ENCODE measurements at regions not wholly inside any gene's neighbourhood (a gene's known extent, or its start where the extent isn't known, plus 50 kb on each side); places are given as distances from the start of the nearest gene placed in this dataset.

DNA sequence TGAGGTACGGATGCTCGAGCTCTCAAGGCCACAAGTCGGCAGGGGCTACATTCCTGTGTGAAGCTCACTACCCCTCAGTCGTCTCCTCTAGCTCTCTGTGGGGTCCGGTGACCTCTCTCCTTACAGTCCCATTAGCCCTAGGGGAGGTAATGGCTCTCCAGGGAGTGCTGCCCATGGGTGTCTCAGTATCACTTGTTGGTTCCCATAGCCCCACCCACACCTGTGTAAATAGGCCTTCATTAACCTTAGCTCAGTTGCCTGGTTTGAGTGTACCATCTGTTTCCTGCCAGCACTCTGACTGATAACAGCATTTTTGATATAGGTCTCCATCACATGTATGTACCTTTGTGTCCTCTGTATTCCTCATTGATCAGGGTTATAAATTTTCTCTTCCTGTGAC lies 133.2 kb upstream of the KCNJ15 start:
- no peak for DNase-seq
- Histone ChIP-seq H3K36me3 (no peaks in the 10 kb centered on the region), H3K9me3 (no peaks in the 10 kb centered on the region), H3K4me1 (no peaks in the 10 kb centered on the region), H3K27ac (no peak overlapping the region), H3K4me3 (no peak overlapping the region), H3K27me3 (no peaks in the 10 kb centered on the region)
- TF ChIP-seq EP300 (IDR thresholded peaks at IDR 0.05): no peak
- TF ChIP-seq POLR2AphosphoS5 (IDR thresholded peaks at IDR 0.05): no peak
- no peak for TF ChIP-seq POLR2A (IDR thresholded peaks at IDR 0.05)
- TF ChIP-seq, protein P1, sequence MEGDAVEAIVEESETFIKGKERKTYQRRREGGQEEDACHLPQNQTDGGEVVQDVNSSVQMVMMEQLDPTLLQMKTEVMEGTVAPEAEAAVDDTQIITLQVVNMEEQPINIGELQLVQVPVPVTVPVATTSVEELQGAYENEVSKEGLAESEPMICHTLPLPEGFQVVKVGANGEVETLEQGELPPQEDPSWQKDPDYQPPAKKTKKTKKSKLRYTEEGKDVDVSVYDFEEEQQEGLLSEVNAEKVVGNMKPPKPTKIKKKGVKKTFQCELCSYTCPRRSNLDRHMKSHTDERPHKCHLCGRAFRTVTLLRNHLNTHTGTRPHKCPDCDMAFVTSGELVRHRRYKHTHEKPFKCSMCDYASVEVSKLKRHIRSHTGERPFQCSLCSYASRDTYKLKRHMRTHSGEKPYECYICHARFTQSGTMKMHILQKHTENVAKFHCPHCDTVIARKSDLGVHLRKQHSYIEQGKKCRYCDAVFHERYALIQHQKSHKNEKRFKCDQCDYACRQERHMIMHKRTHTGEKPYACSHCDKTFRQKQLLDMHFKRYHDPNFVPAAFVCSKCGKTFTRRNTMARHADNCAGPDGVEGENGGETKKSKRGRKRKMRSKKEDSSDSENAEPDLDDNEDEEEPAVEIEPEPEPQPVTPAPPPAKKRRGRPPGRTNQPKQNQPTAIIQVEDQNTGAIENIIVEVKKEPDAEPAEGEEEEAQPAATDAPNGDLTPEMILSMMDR (IDR thresholded peaks at IDR 0.05): no peak
- no peak for ATAC-seq (ENCODE audit: low FRiP score in 2 of 2)
- WGBS, 2 donors: 78 to 95% methylated on average over 5 of the region's 5 CpGs

DNA sequence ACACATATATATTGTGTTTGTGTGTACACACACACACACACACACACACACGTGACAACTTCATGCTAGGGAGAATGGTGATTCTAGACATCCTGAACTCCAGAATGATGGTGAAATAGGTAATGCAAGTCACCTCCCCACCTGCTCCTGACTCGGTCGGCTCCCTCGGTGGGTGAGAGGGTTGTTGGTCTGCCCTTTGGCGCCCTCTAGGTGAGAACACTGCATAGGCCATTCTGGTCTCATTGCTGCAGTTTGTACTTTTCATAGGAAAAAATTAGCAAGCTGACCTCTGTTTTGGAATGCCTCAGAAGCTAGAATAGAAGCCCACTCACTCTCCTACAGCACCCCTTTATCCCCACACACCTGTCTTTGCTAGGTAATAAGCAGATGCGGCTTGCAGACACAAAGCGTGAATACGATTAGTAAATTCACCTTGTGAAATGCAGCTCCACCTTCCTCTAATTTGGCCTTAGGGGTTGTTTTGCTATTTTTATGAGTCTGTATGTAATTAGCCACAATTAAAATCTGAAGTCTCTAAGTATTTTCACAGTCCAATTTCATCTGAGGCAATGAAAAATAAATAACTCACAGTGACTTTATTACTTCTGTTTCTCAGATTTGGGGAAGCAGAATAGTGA lies 130.0 kb upstream of the KCNJ15 start:
- no peak for TF ChIP-seq POLR2AphosphoS5 (IDR thresholded peaks at IDR 0.05)
- TF ChIP-seq, protein P1 (IDR thresholded peaks at IDR 0.05): peak in 5 of 6 experiments; percentile 44 to 68 (median 54)
- Histone ChIP-seq H3K27ac (no peak overlapping the region), H3K27me3 (no peaks in the 10 kb centered on the region), H3K4me1 (no peaks in the 10 kb centered on the region), H3K9me3 (no peaks in the 10 kb centered on the region), H3K4me3 (no peak overlapping the region), H3K36me3 (no peaks in the 10 kb centered on the region)
- ATAC-seq (ENCODE audit: low FRiP score in 2 of 2): peak; percentile 72 to 84
- WGBS, 2 donors: 29 to 33% methylated on average over 8 of the region's 8 CpGs
- DNase-seq: peak in 1 of 2 donors; percentile 68

DNA sequence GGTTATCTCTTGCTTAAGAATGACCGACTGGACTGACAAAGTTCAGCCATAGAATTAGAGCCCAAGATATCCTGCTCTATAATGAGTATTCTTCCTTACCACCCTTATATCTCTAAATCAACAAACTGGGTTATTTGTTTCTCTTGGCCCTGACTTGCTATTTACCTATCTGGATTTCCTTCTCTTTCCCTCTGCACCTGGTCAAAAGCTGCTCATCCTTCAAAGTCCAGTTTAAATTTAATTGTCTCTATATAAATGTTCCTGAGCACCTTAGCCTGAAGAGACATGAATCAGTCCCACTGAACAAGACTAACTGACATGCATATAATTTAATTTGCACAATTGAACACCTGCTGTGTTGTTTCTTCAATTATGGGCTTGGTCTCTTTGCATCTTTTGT lies 127.1 kb upstream of the KCNJ15 start:
- no peak overlapping the region for H3K4me3 ChIP-seq
- WGBS, 2 donors: 82 to 95% methylated on average over 1 of the region's 1 CpG

DNA sequence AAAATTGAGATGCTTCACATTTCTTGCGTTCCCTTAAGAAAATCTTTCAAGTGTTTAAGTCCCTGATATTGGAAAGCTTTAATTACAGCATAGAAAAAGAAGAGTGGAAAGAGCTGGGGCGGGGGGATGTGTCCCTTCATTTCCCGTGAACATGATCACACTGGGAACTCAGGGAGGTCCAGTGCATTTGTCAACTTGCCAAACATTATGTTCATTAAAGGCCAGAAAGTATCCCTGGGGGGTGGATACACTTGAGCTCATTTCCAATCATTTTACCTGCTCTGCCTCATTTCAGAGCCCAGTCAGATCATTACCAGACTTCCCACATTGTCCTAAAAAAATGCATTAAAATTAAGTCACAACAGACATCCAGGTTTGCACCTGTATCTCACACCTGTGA lies 123.6 kb upstream of the KCNJ15 start:
- WGBS, 2 donors: 76 to 90% methylated on average over 3 of the region's 3 CpGs
- TF ChIP-seq POLR2A (IDR thresholded peaks at IDR 0.05) (no peak), POLR2AphosphoS5 (IDR thresholded peaks at IDR 0.05) (no peak)
- TF ChIP-seq, protein P1 (IDR thresholded peaks at IDR 0.05): no peak

More for the DNA sequence above, 127.1 kb upstream of the KCNJ15 start:
- Histone ChIP-seq H3K9me3 (no peaks in the 10 kb centered on the region), H3K27ac (no peak overlapping the region), H3K4me1 (no peaks in the 10 kb centered on the region), H3K27me3 (no peaks in the 10 kb centered on the region), H3K36me3 (no peaks in the 10 kb centered on the region)
- ATAC-seq (ENCODE audit: low FRiP score in 2 of 2) (no peak), DNase-seq (no peak)
- TF ChIP-seq, protein P1 (IDR thresholded peaks at IDR 0.05): no peak
- TF ChIP-seq EP300 (IDR thresholded peaks at IDR 0.05) (no peak), POLR2A (IDR thresholded peaks at IDR 0.05) (no peak), POLR2AphosphoS5 (IDR thresholded peaks at IDR 0.05) (no peak)

More for the DNA sequence above, 123.6 kb upstream of the KCNJ15 start:
- Histone ChIP-seq H3K27me3 (no peaks in the 10 kb centered on the region), H3K27ac (no peak overlapping the region), H3K4me1 (no peaks in the 10 kb centered on the region), H3K9me3 (no peaks in the 10 kb centered on the region), H3K4me3 (no peak overlapping the region), H3K36me3 (no peaks in the 10 kb centered on the region)
- no peak for ATAC-seq (ENCODE audit: low FRiP score in 2 of 2)
- no peak for DNase-seq
